ENCODE measurements at regions not wholly inside any gene's neighbourhood (a gene's known extent, or its start where the extent isn't known, plus 50 kb on each side); places are given as distances from the start of the nearest gene placed in this dataset.

DNA sequence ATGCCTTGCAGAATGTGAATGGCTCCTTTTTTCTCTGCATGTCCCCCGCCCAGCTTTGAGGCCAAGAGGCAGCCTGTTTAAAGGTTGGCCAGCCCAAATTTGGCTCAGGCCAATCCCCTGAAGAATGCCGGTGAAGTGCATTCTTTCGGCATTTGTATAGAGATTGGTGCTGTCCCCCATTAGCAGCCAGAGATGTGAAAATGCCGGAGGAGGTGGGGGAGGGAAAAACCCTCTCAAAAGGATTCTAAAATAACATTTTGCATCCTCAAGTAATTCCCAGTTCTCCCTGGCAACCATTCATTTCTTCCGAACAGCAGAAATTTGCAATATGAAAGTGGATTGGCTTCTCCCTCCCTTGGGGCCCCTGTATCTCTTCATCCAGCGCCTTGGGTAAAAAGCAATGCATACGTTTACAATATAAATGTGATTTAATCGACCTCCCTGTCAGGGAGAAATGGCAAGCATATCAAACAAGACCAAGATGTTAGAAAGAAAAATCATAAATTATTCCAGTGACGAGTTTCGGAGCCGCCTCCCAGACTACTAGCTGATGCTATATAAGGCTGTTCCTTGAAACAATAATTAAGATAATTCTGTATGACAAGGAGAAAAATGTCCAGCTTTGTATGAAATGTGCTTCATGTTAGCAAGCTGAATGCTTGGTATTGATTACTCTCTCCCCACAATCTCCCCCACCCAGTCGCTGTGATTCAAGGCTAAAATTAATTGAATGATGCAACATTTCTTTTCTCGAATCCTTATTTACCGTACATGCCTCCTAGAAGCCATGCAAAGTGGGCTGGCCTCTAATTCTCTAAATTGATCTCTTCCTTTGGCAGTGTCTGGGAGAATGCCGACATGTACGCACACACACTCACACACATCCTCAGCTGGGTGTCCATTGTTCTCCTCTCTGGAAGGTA, 323.7 kb downstream of the RPS24 start:
- no peak for TF ChIP-seq CEBPB (IDR thresholded peaks at IDR 0.05; ENCODE audit: low read depth)
- TF ChIP-seq ELF1 (IDR thresholded peaks at IDR 0.05; ENCODE audit: borderline replicate concordance, low read depth) = no peak
- TF ChIP-seq SP1 (IDR thresholded peaks at IDR 0.05; ENCODE audit: low read depth) = no peak
- no peak for TF ChIP-seq YY1 (IDR thresholded peaks at IDR 0.05; ENCODE audit: extremely low read depth, insufficient replicate concordance, low read depth, low read length)
- TF ChIP-seq POLR2AphosphoS5 (IDR thresholded peaks at IDR 0.05; ENCODE audit: low read depth, low read length) = no peak
- TF ChIP-seq CBX3 (IDR thresholded peaks at IDR 0.05; ENCODE audit: low read depth) = no peak
- no peak for TF ChIP-seq MAX (IDR thresholded peaks at IDR 0.05)
- no peak for TF ChIP-seq ZNF274 (IDR thresholded peaks at IDR 0.05; ENCODE audit: low read depth, low read length)
- TF ChIP-seq SIN3A (IDR thresholded peaks at IDR 0.05; ENCODE audit: low read depth) = no peak
- TF ChIP-seq FOSL1 (IDR thresholded peaks at IDR 0.05; ENCODE audit: low read depth) = no peak
- no peak for TF ChIP-seq RAD21 (IDR thresholded peaks at IDR 0.05; ENCODE audit: low read depth)
- TF ChIP-seq, protein P1, sequence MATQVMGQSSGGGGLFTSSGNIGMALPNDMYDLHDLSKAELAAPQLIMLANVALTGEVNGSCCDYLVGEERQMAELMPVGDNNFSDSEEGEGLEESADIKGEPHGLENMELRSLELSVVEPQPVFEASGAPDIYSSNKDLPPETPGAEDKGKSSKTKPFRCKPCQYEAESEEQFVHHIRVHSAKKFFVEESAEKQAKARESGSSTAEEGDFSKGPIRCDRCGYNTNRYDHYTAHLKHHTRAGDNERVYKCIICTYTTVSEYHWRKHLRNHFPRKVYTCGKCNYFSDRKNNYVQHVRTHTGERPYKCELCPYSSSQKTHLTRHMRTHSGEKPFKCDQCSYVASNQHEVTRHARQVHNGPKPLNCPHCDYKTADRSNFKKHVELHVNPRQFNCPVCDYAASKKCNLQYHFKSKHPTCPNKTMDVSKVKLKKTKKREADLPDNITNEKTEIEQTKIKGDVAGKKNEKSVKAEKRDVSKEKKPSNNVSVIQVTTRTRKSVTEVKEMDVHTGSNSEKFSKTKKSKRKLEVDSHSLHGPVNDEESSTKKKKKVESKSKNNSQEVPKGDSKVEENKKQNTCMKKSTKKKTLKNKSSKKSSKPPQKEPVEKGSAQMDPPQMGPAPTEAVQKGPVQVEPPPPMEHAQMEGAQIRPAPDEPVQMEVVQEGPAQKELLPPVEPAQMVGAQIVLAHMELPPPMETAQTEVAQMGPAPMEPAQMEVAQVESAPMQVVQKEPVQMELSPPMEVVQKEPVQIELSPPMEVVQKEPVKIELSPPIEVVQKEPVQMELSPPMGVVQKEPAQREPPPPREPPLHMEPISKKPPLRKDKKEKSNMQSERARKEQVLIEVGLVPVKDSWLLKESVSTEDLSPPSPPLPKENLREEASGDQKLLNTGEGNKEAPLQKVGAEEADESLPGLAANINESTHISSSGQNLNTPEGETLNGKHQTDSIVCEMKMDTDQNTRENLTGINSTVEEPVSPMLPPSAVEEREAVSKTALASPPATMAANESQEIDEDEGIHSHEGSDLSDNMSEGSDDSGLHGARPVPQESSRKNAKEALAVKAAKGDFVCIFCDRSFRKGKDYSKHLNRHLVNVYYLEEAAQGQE (IDR thresholded peaks at IDR 0.05; ENCODE audit: low read depth) = no peak
- no peak for TF ChIP-seq EGR1 (IDR thresholded peaks at IDR 0.05; ENCODE audit: low read depth)
- no peak for TF ChIP-seq EZH2 (IDR thresholded peaks at IDR 0.05)
- no peak for TF ChIP-seq EZH2phosphoT487 (IDR thresholded peaks at IDR 0.05; ENCODE audit: borderline replicate concordance)
- no peak for TF ChIP-seq ATF3 (IDR thresholded peaks at IDR 0.05)
- no peak for TF ChIP-seq ZFX (IDR thresholded peaks at IDR 0.05)
- no peak for TF ChIP-seq SRF (IDR thresholded peaks at IDR 0.05; ENCODE audit: low read depth)
- TF ChIP-seq ZBTB33 (IDR thresholded peaks at IDR 0.05; ENCODE audit: extremely low read depth, insufficient replicate concordance, low read length) = no peak
- no peak for TF ChIP-seq TCF7L2 (IDR thresholded peaks at IDR 0.05; ENCODE audit: borderline replicate concordance, extremely low read depth, insufficient read depth, insufficient read length)
- intact Hi-C loops (cut with micrococcal nuclease) = no loop called here
- Histone ChIP-seq H3K27me3 (ENCODE audit: insufficient read depth, low read length) (peaks cover 35% of the 10 kb centered on the region; the same call in 1 of the 2 replicates), H3K9me2 (ENCODE audit: insufficient read depth) (no peaks in the 10 kb centered on the region), H3K4me2 (ENCODE audit: low read length) (no peak overlapping the region), H3K4me1 (ENCODE audit: control insufficient read depth in 1 of 2, insufficient read depth in 2 of 2, low read length in 2 of 2) (no peaks in the 10 kb centered on the region), H3K4me3 (replicated peaks in 1 of 2; ENCODE audit: low read depth in 1 of 2, low read length in 2 of 2) (no peak overlapping the region), H4K20me1 (ENCODE audit: insufficient read depth) (no peaks in the 10 kb centered on the region), H2AFZ (ENCODE audit: low read depth, low read length, poor library complexity, severe bottlenecking) (no peak overlapping the region), H3K79me2 (ENCODE audit: insufficient read depth, low read length) (no peaks in the 10 kb centered on the region), H3K9me3 (ENCODE audit: control insufficient read depth in 1 of 2, insufficient read depth in 1 of 2, low read depth in 1 of 2, low read length in 2 of 2) (no peaks in the 10 kb centered on the region), H3K9ac (ENCODE audit: low read length) (no peak overlapping the region), H3K36me3 (ENCODE audit: control insufficient read depth in 1 of 2, insufficient read depth in 2 of 2, low read length in 2 of 2) (no peaks in the 10 kb centered on the region), H3K27ac (ENCODE audit: low read depth, low read length) (no peak overlapping the region)
- ChIA-PET POLR2A (no interaction called here), CTCF (no interaction called here), RAD21 (ENCODE audit: low non-redundant PET in 1 of 2, low total read pairs in 2 of 2, uncharacterized antibody in 2 of 2, unreplicated experiment in 2 of 2) (no interaction called here)
- ATAC-seq (no peak), DNase-seq (ENCODE audit: low read depth, low spot score) (no peak)
- BruUV-seq (replicated peaks) = no TSS peak

Data from HCT116 (cell line).